IPS DF 4.7 (cell line): ENCODE measurements at regions not wholly inside any gene's neighbourhood (a gene's known extent, or its start where the extent isn't known, plus 50 kb on each side); places are given as distances from the start of the nearest gene placed in this dataset.
"Not testable (repeated sequence)": the region's sequence is repeated elsewhere in the genome, so short reads cannot be mapped to it uniquely, and the experiment has no call there.

Source experiments
- DNase-seq: peaks from one replicate; pipeline ENCODE4 v3.0.0-alpha.2; 2013; ENCODE audit warnings: low spot score; ENCODE audit errors: extremely low read depth

GRCh38 chr7:91355695-91356435, 91.6 kb downstream of the FZD1 start:
- peak; percentile 58 for DNase-seq

DNA sequence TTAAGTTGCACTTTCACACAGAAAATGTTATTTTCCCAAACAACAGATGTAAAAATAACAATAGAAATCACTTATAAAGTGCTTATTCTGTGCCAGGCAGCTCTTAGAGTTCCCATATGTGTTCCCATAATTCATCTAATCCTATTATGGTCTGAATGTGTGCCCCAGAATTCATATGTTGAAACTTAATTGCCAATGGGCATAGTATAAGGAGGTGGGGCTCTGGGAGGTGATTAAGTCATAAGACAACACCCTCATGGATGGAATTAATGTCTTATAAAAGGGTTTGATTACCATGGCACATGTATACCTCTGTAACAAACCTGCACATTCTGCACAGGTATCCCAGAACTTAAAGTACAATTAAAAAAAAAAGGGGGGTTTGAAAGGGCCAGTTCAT, 92.7 kb downstream of the FZD1 start:
- DNase-seq: no peak

DNA sequence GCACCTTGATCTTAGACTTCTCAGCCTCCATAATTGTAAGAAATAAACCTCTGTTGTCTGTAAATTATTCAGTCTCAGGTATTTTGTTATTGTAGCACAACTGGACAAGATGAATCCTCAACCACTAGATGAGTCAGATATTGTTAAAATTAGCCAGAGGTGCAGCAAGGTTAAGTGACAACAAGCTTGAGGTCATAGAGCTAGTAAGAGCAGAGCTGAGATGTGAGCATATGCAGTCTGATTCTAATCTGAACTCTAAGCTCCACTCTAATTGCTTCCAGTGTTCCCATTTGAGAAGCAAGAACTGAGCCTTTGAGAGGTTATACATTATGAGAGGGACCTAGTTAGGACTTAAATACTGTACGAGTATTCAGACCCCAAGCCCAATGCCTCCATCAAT, 93.1 kb downstream of the FZD1 start:
- no peak for DNase-seq

GRCh38 chr7:91357901-91358300, 93.7 kb downstream of the FZD1 start:
- no peak for DNase-seq

DNA sequence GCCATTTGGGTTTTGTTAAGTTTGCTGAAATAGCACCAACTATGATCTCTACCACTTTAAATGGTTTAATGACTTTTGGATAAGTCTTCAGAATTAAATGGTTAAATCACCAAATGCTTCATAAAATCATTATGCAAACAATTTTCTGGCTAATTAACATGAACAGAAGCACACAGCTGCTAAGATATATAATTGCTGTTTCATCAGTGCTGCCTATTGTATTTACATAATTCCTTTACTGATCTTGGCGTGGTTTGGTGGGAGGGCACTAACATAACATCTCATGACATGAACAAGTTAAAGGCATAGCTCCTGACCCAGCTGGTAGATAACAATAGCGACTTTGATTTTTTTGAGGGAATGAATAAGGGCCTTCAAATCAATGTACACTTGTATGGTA, 94.1 kb downstream of the FZD1 start:
- DNase-seq: no peak

DNA sequence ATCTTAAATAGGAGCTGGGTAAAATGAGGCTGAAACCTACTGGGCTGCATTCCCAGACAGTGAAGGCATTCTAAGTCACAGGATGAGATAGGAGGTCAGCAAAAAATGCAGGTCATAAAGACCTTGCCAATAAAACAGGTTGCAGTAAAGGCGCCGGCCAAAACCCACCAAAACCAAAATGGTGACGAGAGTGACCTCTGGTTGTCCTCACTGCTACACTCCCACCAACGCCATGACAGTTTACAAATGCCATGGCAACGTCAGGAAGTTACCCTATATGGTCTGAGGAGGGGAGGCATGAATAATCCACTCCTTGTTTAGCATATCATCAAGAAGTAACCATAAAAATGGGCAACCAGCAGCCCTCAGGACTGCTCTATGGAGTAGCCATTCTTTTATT, 100.9 kb downstream of the FZD1 start:
- DNase-seq: not testable (repeated sequence)

DNA sequence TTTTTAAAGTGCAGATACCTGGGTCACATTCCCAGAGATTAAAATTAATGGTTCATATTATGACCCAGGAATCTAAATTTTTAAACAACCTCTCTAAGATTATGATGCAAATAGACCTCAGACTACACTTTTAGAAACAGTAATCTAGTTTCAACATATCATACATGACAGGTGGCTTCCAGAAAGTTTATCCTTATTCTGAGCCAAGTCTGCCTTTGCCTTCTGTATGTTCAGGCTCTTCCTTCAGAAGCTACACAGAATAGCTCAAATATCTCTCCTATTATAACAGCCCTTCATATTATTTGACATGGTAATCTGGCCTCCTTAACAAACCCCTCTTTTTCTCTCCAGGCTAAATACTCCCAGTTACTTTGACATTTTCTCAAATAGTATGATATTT, 101.9 kb downstream of the FZD1 start:
- DNase-seq: no peak

- no peak for DNase-seq
Observed at GRCh38 chr7:91367812-91368578, 103.8 kb downstream of the FZD1 start.

- no peak for DNase-seq
Observed at GRCh38 chr7:91372323-91372722, 108.1 kb downstream of the FZD1 start.

- DNase-seq: no peak
Observed at GRCh38 chr7:91373111-91373800, 109.0 kb downstream of the FZD1 start.

DNA sequence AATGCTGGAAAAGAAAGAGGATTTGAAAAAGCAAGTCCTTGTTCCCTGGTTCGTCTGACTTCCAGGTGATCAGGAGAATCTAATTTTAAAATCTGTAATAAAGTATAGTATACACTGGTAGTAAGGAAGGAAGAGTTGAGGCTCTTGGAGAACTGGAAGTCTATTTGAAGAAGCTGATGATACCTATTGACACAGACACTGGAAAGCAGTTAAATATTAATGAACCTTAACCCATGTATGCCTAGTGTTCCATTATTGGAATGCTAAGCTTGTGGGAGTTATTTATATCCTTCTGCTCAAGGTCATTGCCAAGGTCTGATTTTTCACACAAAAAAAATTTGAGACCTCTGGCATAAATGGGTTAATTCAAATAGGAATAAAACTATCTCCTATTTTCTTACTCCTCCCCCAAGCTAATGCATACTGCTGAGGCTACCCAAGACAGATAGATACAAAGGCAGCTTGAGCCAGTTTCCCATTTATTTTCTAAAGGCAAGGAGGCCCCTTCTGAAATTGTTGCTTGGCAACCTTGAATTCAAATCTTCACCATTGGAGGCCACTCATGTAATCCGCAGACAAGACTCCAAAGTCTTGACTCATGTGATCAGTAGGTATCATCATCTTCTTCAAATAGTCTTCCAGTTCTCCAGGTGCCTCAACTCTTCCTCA, 110.2 kb downstream of the FZD1 start:
- no peak for DNase-seq

- no peak for DNase-seq
Observed at GRCh38 chr7:91375378-91375777, 111.1 kb downstream of the FZD1 start.

DNA sequence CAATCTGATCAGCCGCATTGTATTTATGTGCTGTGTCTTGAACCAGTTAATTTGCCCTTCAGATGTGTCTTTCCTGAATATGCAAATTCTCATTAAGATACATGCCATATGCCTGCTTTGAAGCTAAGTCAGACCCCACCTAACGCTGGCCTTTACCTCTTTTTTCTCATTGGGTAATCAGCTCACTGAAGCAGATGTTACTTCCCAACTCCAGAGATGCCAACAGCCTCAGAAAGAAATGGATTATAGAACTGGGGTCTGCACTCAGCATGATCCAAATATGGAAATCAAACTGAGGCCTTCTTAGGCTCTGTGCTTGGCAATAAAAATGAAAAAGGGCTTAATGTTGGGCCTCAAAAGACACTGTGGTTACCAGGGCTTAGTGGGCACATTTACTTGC, 113.9 kb downstream of the FZD1 start:
- no peak for DNase-seq

- DNase-seq: no peak
Observed at GRCh38 chr7:91379236-91379635, 115.0 kb downstream of the FZD1 start.

- no peak for DNase-seq
Observed at GRCh38 chr7:91379991-91380390, 115.8 kb downstream of the FZD1 start.

DNA sequence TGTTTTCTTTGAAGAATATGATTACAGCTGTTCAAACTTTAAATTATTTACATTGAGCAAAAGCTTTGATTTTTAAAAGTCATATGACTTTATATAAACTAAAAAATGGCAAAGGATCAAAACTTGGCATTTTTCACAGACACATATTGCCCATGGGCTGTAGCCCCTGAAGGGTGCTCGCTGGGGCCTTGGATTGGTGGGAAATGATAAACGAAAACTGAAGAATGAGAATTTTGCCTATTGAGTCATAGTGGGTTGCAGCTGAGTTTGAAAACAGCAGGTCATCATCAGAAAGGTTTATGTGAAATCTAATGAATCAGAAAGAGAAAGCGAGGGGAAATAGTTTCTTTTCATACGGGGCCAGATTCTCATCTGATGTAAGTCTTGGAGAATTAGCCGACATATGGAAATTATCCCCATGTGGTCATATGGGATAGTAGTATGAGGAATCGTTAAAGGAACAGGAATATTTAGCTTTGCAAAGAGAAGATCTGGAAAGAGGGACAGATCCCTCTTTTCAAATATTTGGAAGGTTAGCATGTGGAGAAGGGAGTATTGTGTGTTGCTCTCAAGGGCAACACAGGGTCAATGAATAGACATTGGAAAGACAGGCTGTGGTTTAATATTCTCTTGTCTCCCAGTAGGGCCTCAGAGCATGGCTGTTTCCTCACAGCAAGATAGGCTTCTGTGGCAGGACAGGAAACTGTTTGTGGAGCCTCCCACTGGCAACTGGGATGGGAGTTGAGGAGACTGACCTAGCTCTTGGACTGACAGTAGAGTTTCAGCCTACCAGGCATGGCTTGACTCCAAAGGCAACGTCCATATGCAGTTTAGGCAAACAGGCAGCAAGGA, 119.0 kb downstream of the FZD1 start:
- DNase-seq: no peak

DNA sequence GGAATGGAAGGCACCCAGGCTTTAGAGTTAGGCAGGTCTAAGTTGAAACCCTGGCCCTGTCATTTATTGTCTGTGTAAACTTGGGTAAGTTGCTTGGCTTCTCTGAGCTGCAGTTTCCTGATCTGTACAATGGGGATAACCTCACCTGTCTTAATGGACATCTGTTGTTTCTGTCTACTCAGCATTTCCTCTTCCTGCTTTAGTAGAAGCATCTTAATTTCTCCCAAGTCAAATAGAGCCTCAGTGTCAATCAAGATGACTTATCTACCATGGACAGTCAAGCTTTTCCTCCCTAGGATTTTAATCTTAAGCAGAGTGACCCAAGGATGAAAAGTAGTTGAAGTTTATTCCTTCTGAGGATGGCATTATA, 119.7 kb downstream of the FZD1 start:
- no peak for DNase-seq

DNA sequence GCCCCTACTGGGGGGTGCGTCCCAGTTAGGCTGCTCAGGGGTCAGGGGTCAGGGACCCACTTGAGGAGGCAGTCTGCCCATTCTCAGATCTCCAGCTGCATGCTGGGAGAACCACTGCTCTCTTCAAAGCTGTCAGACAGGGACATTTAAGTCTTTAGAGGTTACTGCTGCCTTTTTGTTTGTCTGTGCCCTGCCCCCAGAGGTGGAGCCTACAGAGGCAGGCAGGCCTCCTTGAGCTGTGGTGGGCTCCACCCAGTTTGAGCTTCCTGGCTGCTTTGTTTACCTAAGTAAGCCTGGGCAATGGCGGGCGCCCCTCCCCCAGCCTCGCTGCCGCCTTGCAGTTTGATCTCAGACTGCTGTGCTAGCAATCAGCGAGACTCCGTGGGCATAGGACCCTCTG, 130.5 kb downstream of the FZD1 start:
- DNase-seq: not testable (repeated sequence)

DNA sequence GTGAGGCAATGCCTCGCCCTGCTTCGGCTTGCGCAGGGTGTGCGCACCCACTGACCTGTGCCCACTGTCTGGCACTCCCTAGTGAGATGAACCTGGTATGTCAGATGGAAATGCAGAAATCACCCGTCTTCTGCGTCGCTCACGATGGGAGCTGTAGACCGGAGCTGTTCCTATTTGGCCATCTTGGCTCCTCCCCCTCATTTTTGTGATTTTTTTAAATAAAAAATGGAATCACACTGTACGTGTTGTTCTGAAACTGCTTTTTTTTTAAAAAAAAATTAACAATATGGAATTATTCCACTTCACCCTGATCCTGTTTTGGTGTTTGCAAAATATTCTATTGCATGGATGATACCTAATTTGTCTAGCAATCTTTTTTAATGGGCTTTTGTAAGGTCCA, 131.1 kb downstream of the FZD1 start:
- not testable (repeated sequence) for DNase-seq

DNA sequence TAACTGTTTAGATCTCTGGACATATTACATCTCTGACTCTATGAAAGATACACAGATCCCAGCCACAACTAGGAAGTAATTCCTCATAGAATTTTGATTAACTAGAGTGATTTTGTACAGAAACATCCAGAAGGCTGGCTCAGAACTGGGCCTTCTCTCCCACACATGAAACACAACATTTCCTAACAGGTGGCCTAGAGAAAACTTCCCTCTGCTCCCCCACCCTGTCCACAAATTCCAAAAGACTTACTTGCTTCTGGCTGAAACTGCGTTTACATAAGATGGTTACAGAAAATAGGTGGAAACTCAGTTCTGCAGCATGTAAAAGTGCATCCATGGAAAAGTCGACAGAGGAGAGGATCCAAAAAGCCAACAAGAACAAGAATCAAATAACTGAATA, 132.9 kb downstream of the FZD1 start:
- DNase-seq: no peak

GRCh38 chr7:91397612-91398011, 133.4 kb downstream of the FZD1 start:
- DNase-seq: no peak
